GM21723 (cell line): ENCODE measurements at regions not wholly inside any gene's neighbourhood (a gene's known extent, or its start where the extent isn't known, plus 50 kb on each side); places are given as distances from the start of the nearest gene placed in this dataset.

ENCODE experiments used
- ATAC-seq: cut with Tn5 transposase; IDR thresholded peaks from one replicate; pipeline ENCODE4 v1.9.1; 2021; ENCODE audit warnings: mild to moderate bottlenecking, moderate library complexity; ENCODE audit not compliant: unreplicated experiment

GRCh38 chr12:67832155-67832554, 157.1 kb upstream of the IFNG-AS1 start:
- no peak for ATAC-seq

GRCh38 chr12:67833602-67834001, 155.6 kb upstream of the IFNG-AS1 start:
- ATAC-seq: no peak

- ATAC-seq: no peak
These were observed 151.4 kb upstream of the IFNG-AS1 start for GRCh38 chr12:67837876-67838275.

GRCh38 chr12:67842124-67842523, 147.1 kb upstream of the IFNG-AS1 start:
- ATAC-seq: no peak

GRCh38 chr12:67843257-67843656, 146.0 kb upstream of the IFNG-AS1 start:
- ATAC-seq: no peak

- no peak for ATAC-seq
These were observed 136.5 kb upstream of the IFNG-AS1 start for GRCh38 chr12:67852701-67853100.

GRCh38 chr12:67853204-67853603, 136.0 kb upstream of the IFNG-AS1 start:
- no peak for ATAC-seq

GRCh38 chr12:67854351-67854750, 134.9 kb upstream of the IFNG-AS1 start:
- ATAC-seq: no peak

GRCh38 chr12:67855103-67855502, 134.1 kb upstream of the IFNG-AS1 start:
- ATAC-seq: no peak

GRCh38 chr12:67871231-67871630, 118.0 kb upstream of the IFNG-AS1 start:
- ATAC-seq: no peak

GRCh38 chr12:67873355-67873754, 115.9 kb upstream of the IFNG-AS1 start:
- ATAC-seq: no peak

- no peak for ATAC-seq
These were observed 112.8 kb upstream of the IFNG-AS1 start for GRCh38 chr12:67876305-67876915.

GRCh38 chr12:67877727-67878126, 111.5 kb upstream of the IFNG-AS1 start:
- no peak for ATAC-seq

- no peak for ATAC-seq
These were observed 109.3 kb upstream of the IFNG-AS1 start for GRCh38 chr12:67879937-67880336.

- ATAC-seq: no peak
These were observed 107.7 kb upstream of the IFNG-AS1 start for GRCh38 chr12:67881565-67881964.

GRCh38 chr12:67884596-67884995, 104.7 kb upstream of the IFNG-AS1 start:
- no peak for ATAC-seq

- no peak for ATAC-seq
These were observed 103.7 kb upstream of the IFNG-AS1 start for GRCh38 chr12:67885375-67886169.

- no peak for ATAC-seq
These were observed 102.2 kb upstream of the IFNG-AS1 start for GRCh38 chr12:67887065-67887464.

GRCh38 chr12:67889931-67890330, 99.3 kb upstream of the IFNG-AS1 start:
- no peak for ATAC-seq

- no peak for ATAC-seq
These were observed 98.5 kb upstream of the IFNG-AS1 start for GRCh38 chr12:67890726-67891258.

- ATAC-seq: no peak
These were observed 97.7 kb upstream of the IFNG-AS1 start for GRCh38 chr12:67891596-67891995.
